HCT116 (cell line): ENCODE measurements at regions not wholly inside any gene's neighbourhood (a gene's known extent, or its start where the extent isn't known, plus 50 kb on each side); places are given as distances from the start of the nearest gene placed in this dataset.
"Not testable (repeated sequence)": the region's sequence is repeated elsewhere in the genome, so short reads cannot be mapped to it uniquely, and the experiment has no call there.

ENCODE experiments used
- ATF3 ChIP-seq: IDR thresholded peaks from 2 replicates; pipeline ENCODE4 v1.6.1; 2012
- CEBPB ChIP-seq: IDR thresholded peaks from 2 replicates; pipeline ENCODE4 v1.6.1; 2012; ENCODE audit warnings: low read depth
- EGR1 ChIP-seq: IDR thresholded peaks from 2 replicates; pipeline ENCODE4 v1.6.1; 2012; ENCODE audit warnings: low read depth
- EZH2 ChIP-seq: fragments of 200-600 bp; sonication (generic); IDR thresholded peaks from 2 replicates; pipeline ENCODE4 v1.6.1; 2017; ENCODE audit warnings: antibody characterized with exemption, mixed run types
- EZH2phosphoT487 ChIP-seq: fragments of 200-600 bp; IDR thresholded peaks from 2 replicates; pipeline ENCODE4 v1.6.1; 2018; ENCODE audit warnings: antibody characterized with exemption, borderline replicate concordance
- JUND ChIP-seq: IDR thresholded peaks from 2 replicates; pipeline ENCODE4 v1.6.1; 2012
- RAD21 ChIP-seq: IDR thresholded peaks from 2 replicates; pipeline ENCODE4 v1.6.1; 2012; ENCODE audit warnings: low read depth, mild to moderate bottlenecking
- SP1 ChIP-seq: IDR thresholded peaks from 2 replicates; pipeline ENCODE4 v1.6.1; 2012; ENCODE audit warnings: low read depth
- YY1 ChIP-seq: IDR thresholded peaks from 2 replicates; pipeline ENCODE4 v1.6.1; 2011; ENCODE audit warnings: low read length, low read depth, moderate library complexity, mild to moderate bottlenecking; ENCODE audit not compliant: insufficient replicate concordance; ENCODE audit errors: extremely low read depth
- ZFX ChIP-seq: fragments of 450-650 bp; IDR thresholded peaks from 2 replicates; pipeline ENCODE4 v1.6.1; 2017
- TF ChIP-seq, protein P1 (sequence below): IDR thresholded peaks from 2 replicates; pipeline ENCODE4 v1.6.1; 2012; ENCODE audit warnings: low read depth
- TF ChIP-seq, protein P2 (sequence below), 3 experiments: fragments of 200-600 bp in 1 of 3; sonication (generic) in 1 of 3; IDR thresholded peaks in 2 of 3; conservative IDR thresholded peaks in 1 of 3; 2 replicates each; pipeline ENCODE4 v1.5.1; 2012 to 2017; ENCODE audit warnings: low read depth in 2 of 3, low read length in 2 of 3, antibody characterized with exemption in 1 of 3, borderline replicate concordance in 1 of 3, control low read depth in 1 of 3, mild to moderate bottlenecking in 1 of 3, mixed read lengths in 1 of 3, mixed run types in 1 of 3, moderate library complexity in 1 of 3; ENCODE audit not compliant: insufficient read depth in 1 of 3

GRCh38 chr16:60357876-60358522 lies 1623.9 kb upstream of the GOT2 start:
- TF ChIP-seq EZH2phosphoT487, CEBPB, YY1, EGR1, ZFX, JUND, EZH2, ATF3, SP1, RAD21: not testable (repeated sequence)
- TF ChIP-seq, protein P1, sequence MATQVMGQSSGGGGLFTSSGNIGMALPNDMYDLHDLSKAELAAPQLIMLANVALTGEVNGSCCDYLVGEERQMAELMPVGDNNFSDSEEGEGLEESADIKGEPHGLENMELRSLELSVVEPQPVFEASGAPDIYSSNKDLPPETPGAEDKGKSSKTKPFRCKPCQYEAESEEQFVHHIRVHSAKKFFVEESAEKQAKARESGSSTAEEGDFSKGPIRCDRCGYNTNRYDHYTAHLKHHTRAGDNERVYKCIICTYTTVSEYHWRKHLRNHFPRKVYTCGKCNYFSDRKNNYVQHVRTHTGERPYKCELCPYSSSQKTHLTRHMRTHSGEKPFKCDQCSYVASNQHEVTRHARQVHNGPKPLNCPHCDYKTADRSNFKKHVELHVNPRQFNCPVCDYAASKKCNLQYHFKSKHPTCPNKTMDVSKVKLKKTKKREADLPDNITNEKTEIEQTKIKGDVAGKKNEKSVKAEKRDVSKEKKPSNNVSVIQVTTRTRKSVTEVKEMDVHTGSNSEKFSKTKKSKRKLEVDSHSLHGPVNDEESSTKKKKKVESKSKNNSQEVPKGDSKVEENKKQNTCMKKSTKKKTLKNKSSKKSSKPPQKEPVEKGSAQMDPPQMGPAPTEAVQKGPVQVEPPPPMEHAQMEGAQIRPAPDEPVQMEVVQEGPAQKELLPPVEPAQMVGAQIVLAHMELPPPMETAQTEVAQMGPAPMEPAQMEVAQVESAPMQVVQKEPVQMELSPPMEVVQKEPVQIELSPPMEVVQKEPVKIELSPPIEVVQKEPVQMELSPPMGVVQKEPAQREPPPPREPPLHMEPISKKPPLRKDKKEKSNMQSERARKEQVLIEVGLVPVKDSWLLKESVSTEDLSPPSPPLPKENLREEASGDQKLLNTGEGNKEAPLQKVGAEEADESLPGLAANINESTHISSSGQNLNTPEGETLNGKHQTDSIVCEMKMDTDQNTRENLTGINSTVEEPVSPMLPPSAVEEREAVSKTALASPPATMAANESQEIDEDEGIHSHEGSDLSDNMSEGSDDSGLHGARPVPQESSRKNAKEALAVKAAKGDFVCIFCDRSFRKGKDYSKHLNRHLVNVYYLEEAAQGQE, result not testable (repeated sequence)
- TF ChIP-seq, protein P2, sequence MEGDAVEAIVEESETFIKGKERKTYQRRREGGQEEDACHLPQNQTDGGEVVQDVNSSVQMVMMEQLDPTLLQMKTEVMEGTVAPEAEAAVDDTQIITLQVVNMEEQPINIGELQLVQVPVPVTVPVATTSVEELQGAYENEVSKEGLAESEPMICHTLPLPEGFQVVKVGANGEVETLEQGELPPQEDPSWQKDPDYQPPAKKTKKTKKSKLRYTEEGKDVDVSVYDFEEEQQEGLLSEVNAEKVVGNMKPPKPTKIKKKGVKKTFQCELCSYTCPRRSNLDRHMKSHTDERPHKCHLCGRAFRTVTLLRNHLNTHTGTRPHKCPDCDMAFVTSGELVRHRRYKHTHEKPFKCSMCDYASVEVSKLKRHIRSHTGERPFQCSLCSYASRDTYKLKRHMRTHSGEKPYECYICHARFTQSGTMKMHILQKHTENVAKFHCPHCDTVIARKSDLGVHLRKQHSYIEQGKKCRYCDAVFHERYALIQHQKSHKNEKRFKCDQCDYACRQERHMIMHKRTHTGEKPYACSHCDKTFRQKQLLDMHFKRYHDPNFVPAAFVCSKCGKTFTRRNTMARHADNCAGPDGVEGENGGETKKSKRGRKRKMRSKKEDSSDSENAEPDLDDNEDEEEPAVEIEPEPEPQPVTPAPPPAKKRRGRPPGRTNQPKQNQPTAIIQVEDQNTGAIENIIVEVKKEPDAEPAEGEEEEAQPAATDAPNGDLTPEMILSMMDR (IDR thresholded peaks at IDR 0.05 in 2 of 3, conservative IDR thresholded peaks at IDR 0.05 in 1 of 3; ENCODE audit: borderline replicate concordance in 1 of 3, insufficient read depth in 1 of 3, low read depth in 2 of 3, low read length in 2 of 3), result not testable (repeated sequence)
